ENCODE measurements at regions not wholly inside any gene's neighbourhood (a gene's known extent, or its start where the extent isn't known, plus 50 kb on each side); places are given as distances from the start of the nearest gene placed in this dataset.
A peak's percentile ranks its signal among the peaks of the same experiment; 100 is the strongest.

GRCh38 chr22:42330170-42330569 is 59.7 kb upstream of the TCF20 start:
- DNase-seq, result no peak

DNA sequence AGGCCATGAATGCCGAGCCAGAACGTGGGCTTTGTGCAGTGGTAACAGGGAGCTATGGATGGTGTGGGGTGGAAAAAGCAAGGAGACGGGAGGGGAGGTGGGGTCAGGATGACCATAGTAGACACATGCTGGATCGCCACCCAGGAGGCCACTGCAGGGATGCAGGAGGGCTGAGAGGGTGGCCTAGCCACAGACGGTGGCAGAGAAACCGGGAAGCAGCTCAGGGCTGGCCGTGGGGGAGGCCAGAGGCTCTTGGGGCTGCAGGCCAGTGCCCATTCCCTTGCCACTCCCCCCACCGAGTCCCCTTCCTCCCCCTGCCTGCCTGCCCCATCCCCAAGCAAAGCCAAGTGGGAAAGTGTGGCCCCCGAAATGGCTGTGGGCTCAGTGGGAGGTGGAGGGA is 59.1 kb upstream of the TCF20 start:
- DNase-seq, result no peak

GRCh38 chr22:42328784-42329145 is 58.3 kb upstream of the TCF20 start:
- DNase-seq, result no peak

- DNase-seq, result no peak
Measured at GRCh38 chr22:42328130-42328783, 57.8 kb upstream of the TCF20 start.

- no peak for DNase-seq
Measured at GRCh38 chr22:42327462-42328129, 57.1 kb upstream of the TCF20 start.

DNA sequence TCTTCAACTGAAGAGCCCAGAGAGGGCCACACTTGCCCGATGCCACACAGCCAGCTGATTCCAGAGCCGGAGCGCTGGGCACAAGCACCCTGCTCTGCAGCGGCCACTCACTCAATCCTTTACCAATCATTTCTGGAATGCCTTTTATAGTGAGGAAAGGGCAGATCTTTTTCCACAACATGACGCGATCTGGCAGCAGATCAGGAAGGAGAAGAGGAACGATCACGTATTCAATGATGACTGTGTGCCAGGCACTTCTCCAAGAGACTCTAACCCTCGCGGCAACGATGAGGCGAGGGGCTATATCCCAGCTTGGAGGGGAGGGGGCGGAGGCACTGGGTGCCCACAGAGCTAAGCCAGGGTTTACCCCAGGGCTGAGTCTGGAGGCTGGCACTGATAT is 56.3 kb upstream of the TCF20 start:
- no peak for DNase-seq

- no peak for DNase-seq
Measured at GRCh38 chr22:42326301-42326700, 55.8 kb upstream of the TCF20 start.

DNA sequence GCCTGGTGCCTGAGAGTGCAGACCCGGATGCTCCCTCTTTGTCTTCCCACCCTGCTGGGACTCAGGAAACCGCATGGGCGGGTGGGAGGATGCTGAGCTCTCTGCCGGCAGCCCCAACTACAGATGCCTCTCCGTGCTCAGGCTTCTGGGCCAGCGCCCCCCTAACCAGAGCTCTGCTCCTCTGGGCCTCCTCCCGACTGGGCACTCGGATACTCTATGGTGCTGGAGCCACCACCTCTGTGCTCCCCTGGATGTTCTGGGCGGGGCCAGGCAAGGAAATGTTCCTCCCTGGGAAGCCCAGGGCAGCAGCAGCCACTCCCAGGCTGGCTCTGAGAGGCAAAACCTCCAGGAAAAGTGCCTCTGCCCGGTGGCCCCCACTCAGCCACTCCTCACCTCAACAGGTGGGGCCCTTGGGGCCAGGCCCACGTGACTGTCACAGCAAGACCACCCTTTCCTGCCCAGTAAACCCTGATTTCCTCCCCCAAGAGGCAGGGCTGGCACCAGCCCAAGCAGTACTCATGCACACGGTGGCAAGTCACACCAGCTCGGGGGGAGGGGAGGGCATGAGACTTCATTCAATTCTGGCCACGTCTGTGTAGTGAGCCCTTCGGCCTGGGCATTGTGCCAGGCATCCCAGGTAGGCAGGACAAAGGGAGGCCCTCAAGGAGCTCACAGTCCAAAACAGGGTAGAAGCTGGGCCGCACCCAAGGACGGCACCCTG is 54.7 kb upstream of the TCF20 start:
- DNase-seq, result peak in 2 of 56 donors; percentile 17 to 61

DNA sequence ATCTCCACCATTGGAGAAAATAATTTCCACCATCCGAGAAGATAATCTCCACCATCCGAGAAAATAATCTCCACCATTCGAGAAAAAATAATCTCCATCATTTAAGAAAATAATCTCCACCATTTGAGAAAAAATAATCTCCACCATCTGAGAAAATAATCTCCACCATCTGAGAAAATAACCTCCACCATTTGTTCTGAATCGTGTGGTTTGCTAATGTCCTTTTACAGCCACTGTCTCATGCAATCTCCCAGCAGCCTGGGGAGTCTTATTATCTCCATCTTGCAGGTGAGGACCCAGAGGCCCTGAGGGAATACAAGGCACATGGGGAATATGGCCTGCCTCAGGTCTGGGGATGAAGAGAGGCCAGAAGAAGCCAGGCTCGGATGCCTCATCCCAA is 54.1 kb upstream of the TCF20 start:
- no peak for DNase-seq

DNA sequence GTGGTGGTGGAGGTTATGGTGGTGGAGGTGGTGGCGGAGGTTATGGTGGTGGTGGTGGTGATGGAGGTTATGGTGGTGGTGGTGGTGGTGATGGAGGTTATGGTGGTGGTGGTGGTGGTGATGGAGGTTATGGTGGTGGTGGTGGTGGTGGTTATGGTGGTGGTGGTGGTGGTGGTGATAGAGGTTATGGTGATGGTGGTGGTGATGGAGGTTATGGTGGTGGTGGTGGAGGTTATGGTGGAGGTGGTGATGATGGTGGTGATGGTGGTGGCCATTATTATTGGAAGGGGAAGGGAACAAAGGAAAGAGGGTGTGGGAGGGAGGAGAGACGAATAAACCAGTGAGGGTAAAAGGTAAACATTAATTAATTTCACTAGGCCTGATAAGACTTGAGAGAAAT is 53.5 kb upstream of the TCF20 start:
- DNase-seq, result no peak

GRCh38 chr22:42322562-42322926 is 52.1 kb upstream of the TCF20 start:
- DNase-seq, result no peak

DNA sequence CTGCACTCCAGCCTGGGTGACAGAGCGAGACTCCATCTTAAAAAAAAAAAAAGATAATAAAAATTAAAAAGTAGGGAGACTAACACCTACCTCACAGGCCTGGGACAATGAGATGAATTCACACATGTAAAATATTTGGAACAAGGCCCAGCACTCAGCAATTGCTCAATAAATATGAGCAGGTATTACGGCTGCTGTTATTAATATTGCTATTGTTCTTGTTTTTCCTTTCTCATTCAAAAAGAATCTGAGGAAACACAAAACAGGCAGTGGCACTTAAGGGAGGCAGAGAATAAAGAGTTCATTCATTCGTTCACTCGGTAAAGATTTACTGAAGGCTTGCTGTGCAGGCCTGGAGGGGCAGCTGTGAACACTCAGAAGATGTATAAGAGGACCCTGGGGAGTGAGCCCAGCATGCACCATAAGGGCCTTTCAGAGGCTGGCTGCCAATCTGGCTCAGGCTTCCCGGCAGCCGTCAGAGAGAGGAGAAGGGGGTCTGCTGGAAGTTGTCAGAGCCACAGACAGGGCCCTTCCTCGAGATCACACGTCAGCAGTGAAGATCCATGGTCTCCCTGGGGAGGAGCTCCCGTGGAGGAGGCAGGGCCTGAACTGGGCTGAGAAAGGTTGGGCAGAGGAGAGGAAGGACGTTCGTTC is 51.6 kb upstream of the TCF20 start:
- DNase-seq, result no peak

DNA sequence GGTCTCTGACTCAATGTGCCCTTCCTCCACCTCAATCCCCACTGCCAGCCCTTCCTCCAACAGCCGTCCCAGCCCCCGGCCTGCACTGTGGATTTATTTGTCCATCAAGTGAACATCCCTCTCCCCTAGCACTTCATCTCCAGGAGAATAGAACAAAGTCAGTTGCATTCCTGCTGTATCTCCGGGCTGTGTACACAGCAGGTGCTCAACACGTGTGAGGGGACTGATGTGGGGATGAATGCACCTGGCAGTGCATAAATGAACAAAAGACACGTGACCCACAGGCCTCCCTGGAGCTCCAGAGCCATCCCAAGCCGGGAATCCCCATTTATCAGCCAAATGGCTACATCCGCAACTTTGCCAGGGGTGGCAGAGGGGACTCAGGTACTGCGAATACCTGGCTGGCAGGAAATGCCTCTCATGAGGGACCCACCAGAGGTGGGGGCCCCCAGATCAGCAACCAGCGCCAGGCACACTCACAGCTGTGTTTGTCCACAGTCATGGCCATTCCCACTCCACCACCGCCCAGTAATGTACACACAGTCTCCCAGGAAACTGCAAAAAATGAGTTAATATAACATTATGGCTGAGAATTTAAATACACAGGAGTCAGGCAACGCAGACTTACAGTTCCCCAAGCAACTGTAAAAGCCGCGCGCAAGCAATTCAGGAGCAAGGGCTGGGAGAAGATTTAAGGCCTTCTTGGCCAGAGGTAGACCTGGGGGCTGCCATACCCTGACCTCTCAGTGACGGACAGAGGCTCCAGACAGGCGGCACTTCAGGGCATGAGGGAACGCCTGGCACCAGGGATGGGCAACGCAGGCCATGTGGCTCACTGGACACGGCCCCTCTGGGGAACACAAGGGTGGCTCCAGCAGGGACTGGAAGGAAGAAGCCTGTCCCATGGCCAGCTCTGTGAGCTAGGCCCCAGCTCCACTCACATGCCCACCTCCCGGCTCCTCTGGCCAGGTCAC is 50.3 kb upstream of the TCF20 start:
- DNase-seq, result no peak
